ENCODE measurements at regions not wholly inside any gene's neighbourhood (a gene's known extent, or its start where the extent isn't known, plus 50 kb on each side); places are given as distances from the start of the nearest gene placed in this dataset.

DNA sequence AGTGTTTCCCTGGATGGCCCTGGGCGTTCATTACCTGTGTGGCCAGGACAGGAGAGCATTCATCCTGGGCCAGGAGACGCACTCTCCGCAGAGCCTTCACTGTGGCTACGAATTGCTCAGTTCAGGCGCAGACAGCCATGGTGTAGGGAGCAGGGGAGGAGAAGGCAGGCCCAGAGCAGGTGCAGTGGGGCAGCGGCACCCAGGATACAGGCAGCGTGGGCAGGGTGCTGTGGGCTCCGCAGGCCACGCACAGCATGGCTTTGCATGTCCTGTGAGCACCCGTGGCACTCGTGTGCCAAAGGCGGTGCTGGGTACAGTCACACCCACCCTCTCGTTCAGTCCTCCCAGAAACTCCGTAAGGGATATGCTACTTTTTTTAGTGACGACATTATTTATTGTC lies 124.2 kb upstream of the B3GAT1 start:
- Histone ChIP-seq H3K9me3 (ENCODE audit: insufficient read depth, low read depth, low read length) (peaks cover 9% of the 10 kb centered on the region; the same call in 1 of the 2 replicates), H3K36me3 (ENCODE audit: insufficient read depth, low read length) (no peaks in the 10 kb centered on the region), H3K4me1 (ENCODE audit: insufficient read depth, low read length, poor library complexity, severe bottlenecking) (peaks cover 15% of the 10 kb centered on the region), H3F3A (ENCODE audit: low read depth) (no peaks in the 10 kb centered on the region), H3K4me2 (ENCODE audit: low read depth, low read length, poor library complexity, severe bottlenecking) (peak overlapping the region; percentile 55), H3K27me3 (ENCODE audit: insufficient read depth, low read length, poor library complexity, severe bottlenecking) (no peaks in the 10 kb centered on the region), H3K79me2 (ENCODE audit: insufficient read depth, low read length) (no peaks in the 10 kb centered on the region), H3K9ac (ENCODE audit: low read depth, low read length, poor library complexity, severe bottlenecking) (no peak overlapping the region), H2AFZ (ENCODE audit: low read length) (no peak overlapping the region), H4K20me1 (ENCODE audit: insufficient read depth, low read length, poor library complexity, severe bottlenecking) (no peaks in the 10 kb centered on the region), H3K9me2 (replicated peaks; ENCODE audit: low read depth, low read length) (no peaks in the 10 kb centered on the region), H3K4me3 (ENCODE audit: low read length, poor library complexity, severe bottlenecking) (no peak overlapping the region)
- TF ChIP-seq EZH2phosphoT487 (IDR thresholded peaks at IDR 0.05; ENCODE audit: borderline replicate concordance) = no peak
- TF ChIP-seq, protein P1, sequence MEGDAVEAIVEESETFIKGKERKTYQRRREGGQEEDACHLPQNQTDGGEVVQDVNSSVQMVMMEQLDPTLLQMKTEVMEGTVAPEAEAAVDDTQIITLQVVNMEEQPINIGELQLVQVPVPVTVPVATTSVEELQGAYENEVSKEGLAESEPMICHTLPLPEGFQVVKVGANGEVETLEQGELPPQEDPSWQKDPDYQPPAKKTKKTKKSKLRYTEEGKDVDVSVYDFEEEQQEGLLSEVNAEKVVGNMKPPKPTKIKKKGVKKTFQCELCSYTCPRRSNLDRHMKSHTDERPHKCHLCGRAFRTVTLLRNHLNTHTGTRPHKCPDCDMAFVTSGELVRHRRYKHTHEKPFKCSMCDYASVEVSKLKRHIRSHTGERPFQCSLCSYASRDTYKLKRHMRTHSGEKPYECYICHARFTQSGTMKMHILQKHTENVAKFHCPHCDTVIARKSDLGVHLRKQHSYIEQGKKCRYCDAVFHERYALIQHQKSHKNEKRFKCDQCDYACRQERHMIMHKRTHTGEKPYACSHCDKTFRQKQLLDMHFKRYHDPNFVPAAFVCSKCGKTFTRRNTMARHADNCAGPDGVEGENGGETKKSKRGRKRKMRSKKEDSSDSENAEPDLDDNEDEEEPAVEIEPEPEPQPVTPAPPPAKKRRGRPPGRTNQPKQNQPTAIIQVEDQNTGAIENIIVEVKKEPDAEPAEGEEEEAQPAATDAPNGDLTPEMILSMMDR (conservative IDR thresholded peaks at IDR 0.05; ENCODE audit: low read length) = no peak

DNA sequence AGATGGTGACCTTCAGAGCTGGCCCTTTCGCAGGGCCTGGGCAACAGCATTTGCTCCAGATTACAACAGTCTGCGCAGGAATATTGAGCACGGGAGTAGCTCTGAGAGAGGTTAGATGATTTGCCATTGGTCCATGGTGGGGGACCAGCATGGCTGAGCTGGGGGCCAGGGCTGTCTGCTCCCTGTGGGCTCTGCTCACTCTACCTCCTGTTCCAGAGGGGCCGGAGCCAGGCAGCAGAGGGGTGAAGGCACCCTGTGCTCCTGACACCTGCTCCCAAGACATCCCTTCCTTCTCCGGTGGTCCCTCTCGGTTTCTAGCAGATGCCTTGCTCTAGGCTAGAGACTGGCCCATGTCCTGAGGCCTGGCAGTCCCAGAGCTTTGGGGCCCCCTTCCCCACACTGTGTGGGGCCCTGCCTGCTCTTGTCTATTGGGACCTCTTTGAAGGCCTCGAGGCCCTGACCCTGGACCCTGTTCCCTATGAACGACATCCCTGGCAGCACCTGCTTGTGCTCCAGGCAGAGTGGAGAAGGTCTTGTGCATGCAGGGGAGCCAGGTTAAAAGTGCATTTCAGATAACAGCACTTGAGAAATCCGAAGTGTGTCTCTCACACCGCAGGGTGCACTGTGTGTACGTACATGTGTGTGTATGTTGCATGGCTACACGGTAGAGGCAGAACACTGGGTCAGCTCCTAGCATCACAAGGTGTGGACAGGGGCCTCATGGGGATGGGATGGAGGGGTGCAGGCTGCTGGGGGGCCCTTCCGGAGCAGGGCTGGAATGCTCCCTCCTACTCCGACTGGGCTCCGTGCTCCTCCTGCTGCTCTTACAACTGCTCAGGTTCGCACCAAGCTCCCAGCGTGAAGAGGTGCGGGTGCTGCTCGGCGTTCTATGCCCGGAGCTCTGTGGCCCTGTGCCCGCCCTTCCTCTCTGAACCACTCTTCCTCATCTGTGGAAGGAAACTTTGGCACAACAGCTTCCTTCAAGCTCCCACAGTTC lies 123.3 kb upstream of the B3GAT1 start:
- no peaks in the 10 kb centered on the region for H3K36me3 ChIP-seq (ENCODE audit: insufficient read depth, low read length)
- peaks cover 10% of the 10 kb centered on the region; the same call in 1 of the 2 replicates for H3K9me3 ChIP-seq (ENCODE audit: insufficient read depth, low read depth, low read length)
- H3K4me1 ChIP-seq (ENCODE audit: insufficient read depth, low read length, poor library complexity, severe bottlenecking) = peaks cover 15% of the 10 kb centered on the region
- H3F3A ChIP-seq (ENCODE audit: low read depth) = no peaks in the 10 kb centered on the region
- no peaks in the 10 kb centered on the region for H3K9me2 ChIP-seq (replicated peaks; ENCODE audit: low read depth, low read length)
- no peaks in the 10 kb centered on the region for H3K27me3 ChIP-seq (ENCODE audit: insufficient read depth, low read length, poor library complexity, severe bottlenecking)
- no peak overlapping the region for H3K4me3 ChIP-seq (ENCODE audit: low read length, poor library complexity, severe bottlenecking)
- no peak overlapping the region for H3K4me2 ChIP-seq (ENCODE audit: low read depth, low read length, poor library complexity, severe bottlenecking)
- no peak overlapping the region for H2AFZ ChIP-seq (ENCODE audit: low read length)
- no peaks in the 10 kb centered on the region for H3K79me2 ChIP-seq (ENCODE audit: insufficient read depth, low read length)
- TF ChIP-seq, protein P1 (conservative IDR thresholded peaks at IDR 0.05; ENCODE audit: low read length) = no peak
- no peak for TF ChIP-seq EZH2phosphoT487 (IDR thresholded peaks at IDR 0.05; ENCODE audit: borderline replicate concordance)
- no peaks in the 10 kb centered on the region for H4K20me1 ChIP-seq (ENCODE audit: insufficient read depth, low read length, poor library complexity, severe bottlenecking)
- H3K9ac ChIP-seq (ENCODE audit: low read depth, low read length, poor library complexity, severe bottlenecking) = no peak overlapping the region

DNA sequence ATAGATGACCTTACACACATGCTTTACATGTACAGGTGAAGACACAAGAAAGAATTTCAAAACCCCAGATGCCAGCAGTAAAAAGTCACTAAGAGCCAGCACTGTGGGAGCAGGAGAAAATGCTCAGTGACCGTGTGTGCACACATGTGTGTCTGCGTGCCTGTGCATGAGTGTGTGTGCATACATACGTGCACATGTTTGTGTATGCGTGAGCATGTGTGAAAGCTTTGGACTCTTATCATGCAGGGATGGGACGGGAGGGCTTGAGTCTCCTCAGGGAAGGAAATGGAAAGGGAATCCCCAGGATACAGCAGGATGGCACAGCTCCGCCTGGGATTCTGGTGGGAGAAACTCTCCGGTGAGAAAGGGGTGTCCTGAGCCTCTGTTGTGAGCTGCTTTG lies 121.5 kb upstream of the B3GAT1 start:
- Histone ChIP-seq H3K9me3 (ENCODE audit: insufficient read depth, low read depth, low read length) (peaks cover 9% of the 10 kb centered on the region; the same call in 1 of the 2 replicates), H3K9ac (ENCODE audit: low read depth, low read length, poor library complexity, severe bottlenecking) (no peak overlapping the region), H3K79me2 (ENCODE audit: insufficient read depth, low read length) (no peaks in the 10 kb centered on the region), H3K27me3 (ENCODE audit: insufficient read depth, low read length, poor library complexity, severe bottlenecking) (no peaks in the 10 kb centered on the region), H3K4me1 (ENCODE audit: insufficient read depth, low read length, poor library complexity, severe bottlenecking) (peaks cover 15% of the 10 kb centered on the region), H4K20me1 (ENCODE audit: insufficient read depth, low read length, poor library complexity, severe bottlenecking) (no peaks in the 10 kb centered on the region), H3K9me2 (replicated peaks; ENCODE audit: low read depth, low read length) (no peaks in the 10 kb centered on the region), H3F3A (ENCODE audit: low read depth) (no peaks in the 10 kb centered on the region), H3K36me3 (ENCODE audit: insufficient read depth, low read length) (no peaks in the 10 kb centered on the region), H3K4me3 (ENCODE audit: low read length, poor library complexity, severe bottlenecking) (no peak overlapping the region), H3K4me2 (ENCODE audit: low read depth, low read length, poor library complexity, severe bottlenecking) (no peak overlapping the region), H2AFZ (ENCODE audit: low read length) (no peak overlapping the region)
- TF ChIP-seq, protein P1 (conservative IDR thresholded peaks at IDR 0.05; ENCODE audit: low read length) = no peak
- no peak for TF ChIP-seq EZH2phosphoT487 (IDR thresholded peaks at IDR 0.05; ENCODE audit: borderline replicate concordance)

Data from Loucy (cell line).